HG03175 (cell line): ENCODE measurements at regions not wholly inside any gene's neighbourhood (a gene's known extent, or its start where the extent isn't known, plus 50 kb on each side); places are given as distances from the start of the nearest gene placed in this dataset.

Source experiments
- ATAC-seq: cut with Tn5 transposase; IDR thresholded peaks from one replicate; pipeline ENCODE4 v1.9.1; 2021; ENCODE audit warnings: mild to moderate bottlenecking, moderate library complexity; ENCODE audit not compliant: unreplicated experiment

DNA sequence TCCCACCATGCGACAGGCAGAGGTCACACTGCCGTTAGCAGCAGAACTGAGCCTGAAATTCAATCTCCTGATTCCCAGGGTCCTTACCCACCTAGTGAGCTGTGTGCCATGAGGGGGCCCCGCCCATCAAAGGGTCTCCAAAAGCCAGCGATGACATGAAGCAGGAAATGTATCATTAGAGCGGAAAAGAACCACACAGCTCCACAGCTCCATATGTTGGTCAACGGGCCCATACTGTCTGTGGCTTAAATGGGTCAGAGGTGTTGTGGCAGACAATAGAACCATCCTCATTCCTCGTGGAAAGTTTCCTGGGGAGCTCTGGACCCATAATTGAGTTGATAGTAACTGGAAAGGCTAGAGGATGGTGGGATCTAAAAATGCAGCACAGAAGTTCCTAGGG lies 68.1 kb upstream of the PODXL start:
- ATAC-seq: no peak

DNA sequence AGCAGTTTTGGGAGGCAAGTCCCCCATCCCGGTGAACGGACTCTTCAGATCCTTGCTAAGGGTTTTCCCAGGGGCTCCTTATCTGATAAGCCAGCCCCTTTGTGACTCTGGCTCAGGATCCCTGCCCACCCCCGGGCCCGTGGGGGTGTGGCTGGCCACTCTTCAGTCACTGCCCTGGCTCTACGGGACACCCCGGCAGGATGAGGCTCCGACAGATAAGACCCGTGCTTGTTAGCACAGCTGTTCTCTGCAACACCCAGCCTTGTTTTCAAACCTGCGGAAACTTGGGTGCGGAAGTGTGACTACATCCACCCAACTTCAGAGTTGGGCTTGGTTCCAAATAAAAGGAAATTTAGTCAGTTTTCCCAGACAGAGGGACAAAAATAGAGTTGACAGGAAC lies 66.7 kb upstream of the PODXL start:
- ATAC-seq: no peak

DNA sequence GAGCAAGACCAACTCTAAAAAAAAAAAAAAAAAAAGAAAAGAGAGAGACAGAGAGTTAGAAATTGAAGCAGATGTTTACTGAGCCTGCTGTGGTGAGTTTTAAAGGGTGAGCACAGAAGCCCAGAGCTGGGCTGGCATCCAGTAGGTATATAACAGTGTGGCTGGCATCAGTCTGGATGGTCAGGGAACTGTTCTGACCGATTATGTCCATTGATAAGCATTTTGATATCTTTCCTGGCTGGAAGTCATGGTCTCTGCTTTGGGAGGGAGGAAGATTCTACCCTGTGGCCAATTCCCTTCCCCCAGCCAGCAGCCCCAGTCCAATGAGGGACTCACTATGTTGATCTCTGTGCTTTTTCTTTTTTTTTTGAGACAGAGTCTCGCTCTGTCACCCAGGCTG lies 65.2 kb upstream of the PODXL start:
- no peak for ATAC-seq

DNA sequence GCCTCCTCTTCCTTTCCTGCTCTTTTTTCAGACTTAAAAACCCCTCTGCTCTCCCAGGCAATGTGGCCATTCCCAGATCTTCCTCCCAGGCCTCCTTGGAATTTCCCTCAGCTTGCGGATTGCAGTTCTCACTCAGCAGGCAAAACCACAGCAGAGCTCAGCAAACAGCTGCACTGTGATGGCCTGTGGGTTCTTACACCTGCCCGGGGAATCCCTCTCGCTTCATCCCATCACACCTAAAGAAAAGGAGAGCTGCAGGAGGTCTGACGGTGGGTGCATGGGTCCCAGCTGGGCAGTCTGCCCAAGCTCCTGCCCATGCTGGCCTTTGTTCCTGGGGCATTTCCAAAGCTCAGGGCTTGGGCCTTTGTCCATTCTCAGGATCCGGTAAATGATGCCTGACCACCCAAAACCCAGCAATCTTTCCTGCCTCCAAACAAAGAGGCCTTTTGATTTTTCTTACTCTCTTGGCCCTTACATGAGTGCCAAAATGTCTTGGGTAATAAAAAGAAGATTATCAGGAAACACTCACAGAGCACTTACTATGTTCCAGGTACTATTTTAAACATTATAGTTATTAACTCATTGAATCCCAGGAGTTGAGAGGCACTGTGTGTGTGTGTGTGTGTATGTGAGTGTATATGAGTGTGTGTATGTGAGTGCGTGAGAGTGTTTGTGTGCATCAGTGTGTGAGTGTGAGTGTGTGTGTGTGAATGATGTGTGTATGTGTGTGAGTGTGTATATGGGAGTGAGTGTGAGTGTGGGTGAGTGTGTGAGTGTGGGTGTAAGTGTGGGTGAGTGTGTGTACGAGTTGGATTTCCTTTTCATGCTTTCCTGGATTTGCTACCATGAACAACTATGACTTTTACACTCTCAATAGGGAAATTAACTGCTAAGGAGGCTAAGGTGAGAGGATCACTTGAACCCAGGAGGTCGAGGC lies 64.5 kb upstream of the PODXL start:
- ATAC-seq: no peak

DNA sequence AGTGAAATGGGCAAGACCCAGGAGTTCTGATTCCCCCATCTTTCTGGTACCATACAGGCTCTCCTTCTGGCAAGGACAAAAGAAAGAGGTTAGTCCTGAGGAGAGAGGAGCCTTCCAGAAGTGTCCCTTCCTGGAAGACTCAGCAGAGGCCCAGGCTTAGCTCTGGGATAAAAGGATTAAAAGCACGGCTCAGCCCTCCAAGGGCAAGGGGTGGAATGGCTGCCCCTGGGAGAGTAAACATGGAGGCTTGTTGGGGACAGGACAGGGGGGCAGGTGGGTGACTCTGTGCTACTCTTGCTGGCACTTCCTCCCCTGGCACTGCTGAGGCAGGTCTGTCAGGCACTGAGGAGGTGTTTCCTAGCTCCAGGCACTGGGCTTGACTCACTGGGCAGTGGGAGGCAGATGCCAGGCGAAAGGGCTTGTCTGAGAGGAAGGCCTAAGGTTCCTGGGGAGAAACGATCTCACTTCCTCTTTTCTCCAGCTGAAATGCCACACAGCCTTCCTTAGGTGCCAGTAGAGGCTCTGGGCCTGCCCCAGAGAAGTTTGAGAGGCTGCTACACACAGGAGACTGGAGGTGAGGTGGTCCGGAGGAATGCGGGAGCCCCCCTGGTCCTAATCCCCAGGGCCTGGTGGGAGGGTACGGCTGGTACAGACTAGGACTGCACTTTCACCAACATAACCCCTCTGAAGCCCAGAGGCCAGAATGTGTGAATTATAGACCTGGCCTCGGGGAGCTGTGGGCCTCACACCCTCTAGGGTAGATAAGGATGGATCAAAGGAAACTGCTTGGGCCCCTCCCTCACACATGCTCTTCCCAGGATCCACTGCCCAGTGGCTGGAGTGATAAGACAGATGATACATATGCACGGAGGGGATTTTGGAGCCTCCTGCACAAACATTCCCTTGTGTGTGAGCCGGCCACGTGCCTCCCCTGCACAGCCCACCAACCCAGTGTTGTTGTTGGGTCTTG lies 63.2 kb upstream of the PODXL start:
- no peak for ATAC-seq

DNA sequence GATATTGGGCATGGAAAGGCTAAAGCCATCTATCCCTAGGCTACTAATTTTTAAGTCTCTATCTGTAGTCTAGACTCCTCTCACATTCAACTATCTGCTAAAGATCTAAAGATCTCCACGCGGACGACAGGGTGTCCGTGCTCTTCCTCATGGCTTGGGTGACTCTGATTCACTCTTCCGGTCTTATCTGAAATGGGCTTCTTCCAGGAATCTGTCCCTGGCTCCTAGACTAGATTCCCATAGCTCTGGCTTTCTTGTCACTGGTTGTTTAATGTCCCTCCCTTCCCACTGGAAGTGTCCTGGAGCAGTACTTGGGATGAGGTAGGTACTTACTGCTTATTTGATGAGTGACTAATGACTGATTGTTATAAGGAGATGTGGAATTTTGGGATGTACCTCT lies 62.0 kb upstream of the PODXL start:
- ATAC-seq: no peak

DNA sequence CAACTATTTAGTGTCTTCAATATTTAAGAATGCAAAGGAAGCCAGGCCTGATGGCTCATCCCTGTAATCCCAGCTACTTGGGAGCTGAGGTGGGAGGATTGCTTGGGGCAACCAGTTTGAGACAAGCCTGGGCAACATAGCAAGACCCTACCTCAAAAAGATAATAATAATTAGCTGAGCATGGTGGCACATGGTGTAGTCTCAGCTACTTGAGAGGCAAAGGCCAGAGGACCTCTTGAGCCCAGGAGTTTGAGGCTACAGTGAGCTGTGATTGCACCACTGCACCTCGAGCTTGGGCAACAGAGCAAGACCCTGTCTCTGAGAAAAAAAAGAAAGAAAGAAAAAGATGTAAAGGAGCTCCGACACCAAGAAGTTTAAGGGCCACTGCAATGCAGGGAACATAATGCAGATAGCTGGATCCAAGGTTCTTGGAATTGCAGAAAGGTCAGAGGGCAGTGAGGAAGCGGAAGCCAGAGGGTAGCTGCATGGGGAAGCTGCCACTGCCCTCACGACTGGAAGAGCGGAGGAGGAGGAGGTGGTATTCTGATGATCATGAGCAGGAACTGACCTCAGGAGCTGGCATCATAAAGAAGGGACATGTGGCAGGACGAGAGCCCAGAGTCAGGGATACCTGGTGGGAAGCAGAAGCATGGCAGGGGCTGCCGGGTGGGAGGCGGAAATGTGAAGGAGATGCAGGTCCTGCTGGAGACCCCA lies 60.2 kb upstream of the PODXL start:
- ATAC-seq: no peak

DNA sequence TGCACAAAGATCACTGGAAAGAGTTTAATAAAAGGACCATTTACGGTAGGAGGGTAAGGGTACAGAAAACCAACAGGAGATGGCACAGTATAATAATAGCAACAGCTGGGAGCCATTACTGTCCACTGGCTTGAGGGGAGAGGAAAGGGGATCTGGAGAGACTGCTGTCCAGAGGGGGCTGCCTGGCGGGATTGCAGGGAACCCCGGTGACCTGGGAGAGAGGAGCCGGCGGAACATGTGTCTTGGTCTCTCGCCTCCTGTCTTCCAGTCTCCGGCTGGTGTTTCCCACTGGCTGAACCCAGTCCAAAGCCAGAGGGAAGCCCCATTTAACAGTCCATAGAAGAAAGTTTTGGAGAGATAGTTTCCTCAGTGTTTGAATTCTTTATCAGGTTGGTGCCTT lies 57.5 kb upstream of the PODXL start:
- no peak for ATAC-seq

DNA sequence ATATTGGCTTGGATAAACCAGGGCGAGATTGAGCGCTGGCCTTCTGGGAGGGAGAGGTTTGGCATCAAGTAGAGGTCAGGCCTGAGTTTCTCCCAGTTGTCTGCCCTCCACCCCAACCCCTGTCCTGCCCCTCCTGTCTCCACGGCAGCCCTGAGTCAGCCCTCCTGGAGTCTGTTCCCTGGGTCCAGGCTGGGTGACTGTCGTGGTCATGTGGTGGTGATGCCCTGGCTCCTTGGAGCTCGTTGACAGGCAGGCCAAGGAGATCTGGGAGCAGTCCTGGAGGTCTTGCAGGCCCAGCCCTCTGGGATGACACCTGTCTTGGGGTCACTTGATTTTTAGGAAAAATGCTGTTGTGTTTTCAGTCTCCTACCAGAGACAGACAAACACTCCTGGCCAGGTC lies 53.6 kb upstream of the PODXL start:
- ATAC-seq: no peak

DNA sequence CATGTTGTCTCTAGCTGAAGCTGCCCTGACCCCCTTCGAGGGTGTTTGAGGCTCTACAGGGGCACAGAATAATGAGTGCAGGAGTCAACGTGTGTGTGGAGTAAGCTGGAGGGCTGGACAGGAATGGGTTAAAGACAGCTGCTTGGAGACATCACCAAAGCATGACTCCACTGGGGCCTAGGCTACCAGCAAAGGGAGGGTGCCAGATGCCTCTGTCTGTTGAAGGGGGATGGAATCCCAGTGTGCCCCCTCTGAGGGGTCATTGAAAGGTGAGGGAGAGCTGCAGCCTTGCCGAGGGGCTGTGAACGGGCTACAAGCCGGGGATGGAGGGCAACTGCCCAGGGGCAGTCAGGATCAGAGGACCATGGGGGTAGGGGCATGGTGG lies 51.7 kb upstream of the PODXL start:
- ATAC-seq: no peak

DNA sequence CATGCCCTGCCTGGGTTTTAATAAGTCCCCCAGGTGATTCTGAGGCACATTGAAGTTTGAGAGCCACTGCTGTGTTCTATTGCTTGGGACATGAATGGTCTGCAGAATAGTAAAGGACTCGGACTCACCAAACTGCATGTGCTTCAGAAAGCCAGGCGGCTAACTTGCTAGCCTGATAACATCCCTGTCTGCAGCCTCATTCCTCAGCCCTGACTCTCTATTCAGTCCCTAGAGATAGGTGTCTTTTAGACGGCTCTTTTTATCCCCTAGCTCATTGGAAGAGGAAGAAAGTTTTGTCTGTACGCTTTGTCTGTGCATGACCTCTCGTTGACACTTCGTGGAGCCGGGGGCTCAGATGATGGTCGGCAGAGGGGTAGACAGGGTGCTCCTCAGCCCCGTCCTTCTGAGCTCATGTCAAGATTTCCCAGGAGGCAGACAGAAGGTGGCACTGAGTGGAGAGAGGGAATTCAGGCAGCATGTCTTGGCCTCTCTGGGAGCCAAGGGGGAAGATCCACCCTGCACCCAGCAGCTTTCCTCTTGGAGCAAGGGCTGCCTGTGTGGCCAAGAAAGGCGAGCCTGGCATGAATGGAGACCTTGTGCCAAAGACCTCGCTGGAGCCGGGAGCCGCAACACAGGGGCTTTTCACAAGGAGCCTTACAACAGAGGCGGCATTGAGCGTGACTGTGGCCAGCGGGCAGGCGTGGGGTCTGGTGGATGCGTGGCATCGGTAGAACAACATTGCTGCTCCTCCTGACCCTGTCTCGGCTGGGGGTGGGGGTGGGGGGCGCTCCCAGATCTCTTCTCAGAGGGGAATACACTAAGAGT lies 51.1 kb upstream of the PODXL start:
- ATAC-seq: no peak

DNA sequence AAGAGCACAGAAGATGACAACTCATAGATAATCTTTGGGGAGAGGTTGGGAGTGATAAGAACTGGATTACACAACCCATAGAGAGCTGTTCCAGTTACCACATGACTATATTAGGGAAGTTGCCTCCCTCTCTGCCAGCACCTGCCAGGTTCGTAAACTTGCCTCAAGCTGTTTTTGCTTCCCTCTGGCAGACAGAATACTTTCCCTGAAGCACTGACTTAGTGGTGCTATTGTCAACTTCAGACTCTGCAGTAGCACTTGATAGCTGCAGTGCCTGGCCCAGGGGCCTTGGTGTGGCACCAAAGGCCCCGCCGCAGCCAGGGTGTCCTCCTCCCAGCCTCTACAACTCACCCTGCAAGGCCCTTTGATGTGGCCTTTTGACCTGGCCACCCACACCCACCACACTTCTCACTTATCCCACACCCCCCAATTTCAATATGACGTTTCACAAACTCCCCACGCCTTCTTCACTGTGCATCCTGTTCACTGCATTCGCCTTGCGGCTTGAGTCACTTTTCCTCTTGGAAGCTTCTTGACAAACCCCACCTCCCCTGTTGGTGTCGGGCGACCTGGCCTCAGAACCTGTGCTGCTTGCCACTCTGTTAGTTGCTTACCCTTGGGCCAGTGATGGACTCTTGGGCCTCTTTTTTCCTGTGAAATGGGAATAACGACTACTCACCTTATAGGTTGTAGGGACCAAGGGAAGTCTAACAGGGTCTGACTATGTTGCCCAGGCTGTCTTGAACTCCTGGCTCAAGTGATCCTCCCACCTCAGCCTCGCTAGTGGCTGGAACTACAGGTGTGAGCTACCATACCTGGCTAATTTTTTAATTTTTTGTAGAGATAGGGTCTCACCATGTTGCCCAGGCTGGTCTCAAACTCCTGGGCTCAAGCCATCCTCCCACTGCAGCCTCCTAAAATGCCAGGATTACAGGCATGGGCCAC lies 50.2 kb upstream of the PODXL start:
- ATAC-seq: no peak
